Suprapubic skin (tissue), 3 donors: ENCODE measurements at regions not wholly inside any gene's neighbourhood (a gene's known extent, or its start where the extent isn't known, plus 50 kb on each side); places are given as distances from the start of the nearest gene placed in this dataset.

Source experiments
- POLR2A ChIP-seq, 2 donors: fragments of 450-650 bp; IDR thresholded peaks; one replicate each; pipeline ENCODE4 v1.6.1; 2017; ENCODE audit warnings: antibody characterized with exemption in 2 of 2, mild to moderate bottlenecking in 2 of 2, moderate library complexity in 2 of 2
- TF ChIP-seq, protein P1 (sequence below), 2 donors: fragments of 200-600 bp in 1 of 2; fragments of 450-650 bp in 1 of 2; sonication (generic) in 1 of 2; IDR thresholded peaks; one replicate each; pipeline ENCODE4 v1.5.1; 2016 to 2019; ENCODE audit warnings: antibody characterized with exemption in 2 of 2, mild to moderate bottlenecking in 1 of 2, moderate library complexity in 1 of 2

DNA sequence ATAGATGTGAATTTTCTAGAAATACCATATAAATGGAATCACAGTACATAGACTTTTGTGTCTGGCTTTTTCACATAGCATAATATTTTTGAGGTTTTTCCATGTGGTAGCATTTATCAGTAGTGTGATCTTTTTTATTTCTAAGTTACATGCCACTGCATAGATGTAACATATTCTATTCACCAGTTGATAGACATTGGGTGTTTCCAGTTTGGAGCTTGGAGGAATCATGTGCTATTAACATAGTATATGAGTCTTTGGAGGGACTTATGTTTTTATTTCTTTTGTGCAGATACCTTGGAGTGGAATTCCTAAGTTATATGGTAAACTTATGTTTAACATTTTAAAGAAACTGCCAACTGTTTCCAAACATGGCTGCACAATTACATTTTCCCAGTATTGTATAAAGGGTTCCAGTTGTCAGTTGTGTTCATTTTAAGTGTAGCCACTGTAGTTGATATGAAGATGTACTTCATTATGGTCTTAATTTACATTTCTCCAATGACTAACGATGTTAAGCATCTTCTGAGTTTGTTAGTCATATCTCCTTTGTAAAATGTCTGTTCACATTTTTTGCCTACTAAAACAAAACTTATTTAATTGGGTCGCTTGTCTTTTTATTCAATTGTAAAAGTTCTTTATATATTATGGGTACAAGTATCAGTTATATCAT is 145.7 kb upstream of the TRPC6 start:
- TF ChIP-seq, protein P1, sequence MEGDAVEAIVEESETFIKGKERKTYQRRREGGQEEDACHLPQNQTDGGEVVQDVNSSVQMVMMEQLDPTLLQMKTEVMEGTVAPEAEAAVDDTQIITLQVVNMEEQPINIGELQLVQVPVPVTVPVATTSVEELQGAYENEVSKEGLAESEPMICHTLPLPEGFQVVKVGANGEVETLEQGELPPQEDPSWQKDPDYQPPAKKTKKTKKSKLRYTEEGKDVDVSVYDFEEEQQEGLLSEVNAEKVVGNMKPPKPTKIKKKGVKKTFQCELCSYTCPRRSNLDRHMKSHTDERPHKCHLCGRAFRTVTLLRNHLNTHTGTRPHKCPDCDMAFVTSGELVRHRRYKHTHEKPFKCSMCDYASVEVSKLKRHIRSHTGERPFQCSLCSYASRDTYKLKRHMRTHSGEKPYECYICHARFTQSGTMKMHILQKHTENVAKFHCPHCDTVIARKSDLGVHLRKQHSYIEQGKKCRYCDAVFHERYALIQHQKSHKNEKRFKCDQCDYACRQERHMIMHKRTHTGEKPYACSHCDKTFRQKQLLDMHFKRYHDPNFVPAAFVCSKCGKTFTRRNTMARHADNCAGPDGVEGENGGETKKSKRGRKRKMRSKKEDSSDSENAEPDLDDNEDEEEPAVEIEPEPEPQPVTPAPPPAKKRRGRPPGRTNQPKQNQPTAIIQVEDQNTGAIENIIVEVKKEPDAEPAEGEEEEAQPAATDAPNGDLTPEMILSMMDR (IDR thresholded peaks at IDR 0.05): no peak
- TF ChIP-seq POLR2A (IDR thresholded peaks at IDR 0.05): no peak
